Mammary epithelial cell (primary cell): ENCODE measurements at regions not wholly inside any gene's neighbourhood (a gene's known extent, or its start where the extent isn't known, plus 50 kb on each side); places are given as distances from the start of the nearest gene placed in this dataset.

ENCODE experiments used
- EZH2 ChIP-seq: IDR thresholded peaks from 2 replicates; pipeline ENCODE4 v1.6.1; 2012; ENCODE audit warnings: low read length, inconsistent platforms, borderline replicate concordance
- TF ChIP-seq, protein P1 (sequence below), 2 donors: IDR thresholded peaks in 1 of 2; conservative IDR thresholded peaks in 1 of 2; 2 replicates each; pipeline ENCODE4 v1.5.1; 2011 to 2012; ENCODE audit warnings: inconsistent platforms in 2 of 2, low read length in 2 of 2, mild to moderate bottlenecking in 2 of 2, control low read depth in 1 of 2, low read depth in 1 of 2; ENCODE audit not compliant: insufficient read depth in 1 of 2; ENCODE audit errors: extremely low read depth in 1 of 2

DNA sequence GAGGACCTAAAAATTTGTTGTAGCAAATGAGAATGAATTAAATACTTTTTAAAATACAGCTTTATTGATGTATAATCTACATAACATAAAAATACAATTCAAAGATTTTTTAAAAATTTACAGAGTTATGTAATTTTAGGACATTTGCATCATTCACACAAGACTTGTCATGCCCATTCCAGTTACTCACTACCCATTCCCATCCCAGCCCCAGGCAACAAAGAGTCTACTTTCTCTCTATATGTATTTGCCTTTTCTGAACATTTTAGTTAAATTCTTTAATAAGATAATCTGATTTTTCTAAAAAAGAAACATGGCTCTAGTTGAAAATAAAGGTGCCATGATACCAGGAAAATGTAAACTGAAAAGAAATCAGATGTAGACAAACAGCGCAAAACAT lies 354.2 kb downstream of the PMP22 start:
- TF ChIP-seq, protein P1, sequence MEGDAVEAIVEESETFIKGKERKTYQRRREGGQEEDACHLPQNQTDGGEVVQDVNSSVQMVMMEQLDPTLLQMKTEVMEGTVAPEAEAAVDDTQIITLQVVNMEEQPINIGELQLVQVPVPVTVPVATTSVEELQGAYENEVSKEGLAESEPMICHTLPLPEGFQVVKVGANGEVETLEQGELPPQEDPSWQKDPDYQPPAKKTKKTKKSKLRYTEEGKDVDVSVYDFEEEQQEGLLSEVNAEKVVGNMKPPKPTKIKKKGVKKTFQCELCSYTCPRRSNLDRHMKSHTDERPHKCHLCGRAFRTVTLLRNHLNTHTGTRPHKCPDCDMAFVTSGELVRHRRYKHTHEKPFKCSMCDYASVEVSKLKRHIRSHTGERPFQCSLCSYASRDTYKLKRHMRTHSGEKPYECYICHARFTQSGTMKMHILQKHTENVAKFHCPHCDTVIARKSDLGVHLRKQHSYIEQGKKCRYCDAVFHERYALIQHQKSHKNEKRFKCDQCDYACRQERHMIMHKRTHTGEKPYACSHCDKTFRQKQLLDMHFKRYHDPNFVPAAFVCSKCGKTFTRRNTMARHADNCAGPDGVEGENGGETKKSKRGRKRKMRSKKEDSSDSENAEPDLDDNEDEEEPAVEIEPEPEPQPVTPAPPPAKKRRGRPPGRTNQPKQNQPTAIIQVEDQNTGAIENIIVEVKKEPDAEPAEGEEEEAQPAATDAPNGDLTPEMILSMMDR (conservative IDR thresholded peaks at IDR 0.05 in 1 of 2, IDR thresholded peaks at IDR 0.05 in 1 of 2; ENCODE audit: extremely low read depth in 1 of 2, insufficient read depth in 1 of 2, low read depth in 1 of 2, low read length in 2 of 2), result no peak
- TF ChIP-seq EZH2, result no peak
